Neuronal stem cell (in vitro differentiated cells): ENCODE measurements at regions not wholly inside any gene's neighbourhood (a gene's known extent, or its start where the extent isn't known, plus 50 kb on each side); places are given as distances from the start of the nearest gene placed in this dataset.

Experiments
- DNase-seq: peaks from one replicate; pipeline ENCODE4 v3.0.0-alpha.2; 2013; ENCODE audit warnings: low spot score
- H2AFZ ChIP-seq: one replicate; pipeline ENCODE4 v1.6.1; 2013; ENCODE audit warnings: mild to moderate bottlenecking, low read length, inconsistent platforms
- H2AK5ac ChIP-seq: 2 replicates; pipeline ENCODE4 v1.6.1; 2013; ENCODE audit warnings: low read depth, mild to moderate bottlenecking, inconsistent platforms, low read length, moderate library complexity, mixed read lengths
- H2BK120ac ChIP-seq: 2 replicates; pipeline ENCODE4 v1.6.1; 2013; ENCODE audit warnings: low read depth, mild to moderate bottlenecking, inconsistent platforms, low read length, moderate library complexity, mixed read lengths
- H2BK12ac ChIP-seq: one replicate; pipeline ENCODE4 v1.6.1; 2013; ENCODE audit warnings: low read length, inconsistent platforms
- H2BK15ac ChIP-seq: 2 replicates; pipeline ENCODE4 v1.6.1; 2013; ENCODE audit warnings: mild to moderate bottlenecking, low read length, inconsistent platforms, mixed read lengths
- H2BK5ac ChIP-seq: one replicate; pipeline ENCODE4 v1.6.1; 2013; ENCODE audit warnings: inconsistent platforms, mild to moderate bottlenecking, low read length, moderate library complexity
- H3K14ac ChIP-seq: one replicate; pipeline ENCODE4 v1.6.1; 2013; ENCODE audit warnings: low read length, inconsistent platforms
- H3K18ac ChIP-seq: 2 replicates; pipeline ENCODE4 v1.6.1; 2013; ENCODE audit warnings: low read length, inconsistent platforms
- H3K23ac ChIP-seq: 2 replicates; pipeline ENCODE4 v1.6.1; 2013; ENCODE audit warnings: low read depth, mild to moderate bottlenecking, mixed read lengths, low read length, inconsistent platforms; ENCODE audit not compliant: poor library complexity
- H3K27ac ChIP-seq: replicated peaks from 3 replicates; pipeline ENCODE4 v1.5.1; 2013; ENCODE audit warnings: low read length, inconsistent platforms
- H3K27me3 ChIP-seq, 3 experiments: 2 replicates each; pipeline ENCODE4 v1.6.1; 2013; ENCODE audit warnings: low read length in 3 of 3, mild to moderate bottlenecking in 2 of 3, inconsistent platforms in 1 of 3, low read depth in 1 of 3, mixed read lengths in 1 of 3, moderate library complexity in 1 of 3; ENCODE audit not compliant: control insufficient read depth in 3 of 3, insufficient read depth in 3 of 3
- H3K36me3 ChIP-seq, 2 donors: replicated peaks in 1 of 2; 2 replicates each; pipeline ENCODE4 v1.6.1; 2013; ENCODE audit warnings: low read length in 2 of 2; ENCODE audit not compliant: control insufficient read depth in 2 of 2, insufficient read depth in 2 of 2
- H3K4ac ChIP-seq: 2 replicates; pipeline ENCODE4 v1.6.1; 2013; ENCODE audit warnings: inconsistent platforms, mild to moderate bottlenecking, low read length, moderate library complexity
- H3K4me1 ChIP-seq, 2 donors: 1 replicate in 1 of 2; 2 replicates in 1 of 2; pipeline ENCODE4 v1.6.1; 2013; ENCODE audit warnings: low read length in 2 of 2, low read depth in 1 of 2; ENCODE audit not compliant: control insufficient read depth in 2 of 2, insufficient read depth in 1 of 2
- H3K4me2 ChIP-seq: one replicate; pipeline ENCODE4 v1.6.1; 2013; ENCODE audit warnings: mild to moderate bottlenecking, low read length, inconsistent platforms; ENCODE audit not compliant: insufficient read depth, poor library complexity, severe bottlenecking
- H3K4me3 ChIP-seq, 2 donors: 2 replicates each; pipeline ENCODE4 v1.5.1; 2013; ENCODE audit warnings: low read length in 2 of 2, mild to moderate bottlenecking in 2 of 2, inconsistent platforms in 1 of 2, moderate library complexity in 1 of 2
- H3K79me1 ChIP-seq: one replicate; pipeline ENCODE4 v1.6.1; 2013; ENCODE audit warnings: low read depth, mild to moderate bottlenecking, inconsistent platforms, low read length, moderate library complexity
- H3K9ac ChIP-seq: one replicate; pipeline ENCODE4 v1.6.1; 2013; ENCODE audit warnings: mild to moderate bottlenecking, low read depth, low read length, inconsistent platforms; ENCODE audit not compliant: poor library complexity
- H3K9me3 ChIP-seq, 2 donors: replicated peaks in 1 of 2; 2 replicates each; pipeline versions ENCODE3 to v1.6.1; 2013; ENCODE audit warnings: low read length in 2 of 2, mild to moderate bottlenecking in 2 of 2, inconsistent platforms in 1 of 2, low read depth in 1 of 2, mixed read lengths in 1 of 2, moderate library complexity in 1 of 2; ENCODE audit not compliant: control insufficient read depth in 2 of 2, insufficient read depth in 1 of 2
- H4K8ac ChIP-seq: one replicate; pipeline ENCODE4 v1.6.1; 2013; ENCODE audit warnings: low read depth, mild to moderate bottlenecking, inconsistent platforms, low read length, moderate library complexity
- H4K91ac ChIP-seq: one replicate; pipeline ENCODE4 v1.6.1; 2013; ENCODE audit warnings: low read length, low read depth, mild to moderate bottlenecking, inconsistent platforms; ENCODE audit not compliant: poor library complexity
- WGBS, 2 donors: extraction: QIAGEN DNeasy Blood & Tissue Kit; methylation state at CpG; one replicate each; pipeline ENCODE4 v1.1.7; 2013; ENCODE audit warnings: missing lambda C conversion rate in 2 of 2, mixed read lengths in 1 of 2; ENCODE audit not compliant: insufficient read length in 2 of 2, insufficient replicate concordance in 1 of 2; ENCODE audit errors: extremely low coverage in 2 of 2; 5-methylcytosine and 5-hydroxymethylcytosine counted together

DNA sequence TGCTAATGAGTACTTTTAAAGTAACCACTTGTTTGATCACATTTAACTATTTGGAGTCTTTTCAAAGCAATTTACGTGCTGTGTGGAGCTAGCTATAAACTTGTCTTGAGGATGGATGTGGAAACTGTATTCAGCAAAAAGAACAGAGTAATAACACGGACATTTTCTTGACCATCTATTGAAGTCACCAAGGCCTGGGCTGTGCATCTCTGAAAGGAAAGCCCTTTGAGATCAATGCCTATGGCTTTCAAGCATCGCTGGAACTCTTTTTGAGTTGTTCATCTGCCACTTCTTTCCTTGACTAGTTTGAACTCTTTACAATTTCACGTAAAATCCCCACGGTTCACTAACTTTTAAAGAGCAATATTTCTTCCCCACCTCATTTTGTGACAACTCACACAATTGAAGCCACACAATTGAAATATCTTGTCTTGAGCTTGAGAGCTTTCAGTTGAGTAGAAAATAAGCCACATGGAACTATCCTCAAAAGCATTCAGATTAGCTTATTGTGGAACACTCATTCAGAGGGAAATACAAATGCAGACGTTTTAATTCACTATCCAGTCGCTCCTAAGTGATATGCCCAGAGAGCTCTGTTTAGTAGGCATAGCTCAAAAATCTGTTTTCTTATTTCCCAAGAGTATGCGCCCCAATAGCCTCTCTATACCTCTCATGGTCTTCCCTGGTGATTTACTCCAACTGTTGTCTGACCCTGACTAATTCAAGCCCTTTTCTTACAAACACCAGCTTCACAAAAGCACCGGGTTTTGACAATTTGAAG is 134.9 kb upstream of the SLITRK2 start:
- no peak for DNase-seq
- Histone ChIP-seq H3K27ac (no peak overlapping the region), H3K79me1 (no peaks in the 10 kb centered on the region), H2AFZ (no peak overlapping the region), H3K36me3 (no peaks in the 10 kb centered on the region), H3K4ac (no peak overlapping the region), H4K8ac (no peak overlapping the region), H2BK120ac (no peak overlapping the region), H3K4me2 (no peak overlapping the region), H3K18ac (no peak overlapping the region), H2AK5ac (no peak overlapping the region), H4K91ac (no peak overlapping the region), H2BK5ac (no peak overlapping the region), H2BK15ac (no peak overlapping the region), H3K4me1 (no peaks in the 10 kb centered on the region), H3K4me3 (no peak overlapping the region), H3K9me3 (no peaks in the 10 kb centered on the region), H3K27me3 (peaks cover 0 to 2% (median 0%) of the 10 kb centered on the region in 3 experiments), H3K23ac (no peak overlapping the region), H3K9ac (no peak overlapping the region), H3K14ac (no peak overlapping the region), H2BK12ac (no peak overlapping the region)
- no CpG with 5 or more reads among the region's 9 CpGs for WGBS, 2 donors

DNA sequence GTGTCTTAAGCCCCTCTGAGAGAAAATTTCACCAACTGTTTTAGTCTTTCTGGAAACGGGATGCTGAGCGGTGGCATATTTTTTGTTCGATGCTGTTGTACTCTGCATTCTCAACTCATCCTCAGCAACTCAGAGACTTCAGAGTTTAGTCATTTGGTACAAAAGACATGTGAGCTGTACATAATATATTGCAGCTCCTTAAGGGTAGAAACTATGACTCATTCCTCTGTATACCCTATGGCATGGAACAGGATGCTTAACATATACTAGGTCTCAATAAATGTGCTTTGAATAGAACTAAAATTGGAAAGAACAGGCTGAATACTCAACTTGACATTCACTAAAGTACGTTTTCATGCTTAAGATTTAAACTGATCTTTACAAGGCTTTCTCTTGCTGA is 130.5 kb upstream of the SLITRK2 start:
- H2BK5ac ChIP-seq: no peak overlapping the region
- H2BK120ac ChIP-seq: no peak overlapping the region
- H4K91ac ChIP-seq: no peak overlapping the region
- DNase-seq: no peak
- no peak overlapping the region for H2AFZ ChIP-seq
- H4K8ac ChIP-seq: no peak overlapping the region
- H3K14ac ChIP-seq: no peak overlapping the region
- no peak overlapping the region for H3K9ac ChIP-seq
- H3K4me3 ChIP-seq: no peak overlapping the region
- H3K4me2 ChIP-seq: no peak overlapping the region
- no peaks in the 10 kb centered on the region for H3K36me3 ChIP-seq
- H2AK5ac ChIP-seq: no peak overlapping the region
- H3K9me3 ChIP-seq: no peaks in the 10 kb centered on the region
- peaks cover 0 to 2% (median 0%) of the 10 kb centered on the region in 3 experiments for H3K27me3 ChIP-seq
- no peak overlapping the region for H3K23ac ChIP-seq
- H3K79me1 ChIP-seq: no peaks in the 10 kb centered on the region
- no peaks in the 10 kb centered on the region for H3K4me1 ChIP-seq
- WGBS, 2 donors: no CpG with 5 or more reads among the region's 4 CpGs
- H3K27ac ChIP-seq: no peak overlapping the region
- H2BK15ac ChIP-seq: no peak overlapping the region
- H3K18ac ChIP-seq: no peak overlapping the region
- no peak overlapping the region for H2BK12ac ChIP-seq
- H3K4ac ChIP-seq: no peak overlapping the region

DNA sequence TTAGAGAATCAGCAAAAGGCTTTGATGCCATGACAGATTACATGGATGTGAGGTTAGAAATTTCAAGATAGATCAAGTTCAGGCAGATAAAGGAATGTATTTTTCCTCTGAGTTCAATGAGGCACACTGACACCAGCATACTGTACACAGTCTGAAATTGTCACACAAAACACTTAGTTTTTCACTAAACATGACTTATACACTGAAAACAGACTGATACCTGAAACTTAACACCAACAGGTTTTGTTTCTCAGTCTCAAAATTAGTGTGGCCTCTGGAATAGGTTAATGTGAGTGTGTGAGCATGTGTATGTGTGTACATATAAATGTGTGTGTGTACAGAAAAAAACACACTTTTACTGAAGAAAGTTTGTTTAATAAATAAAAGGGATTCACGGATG is 129.9 kb upstream of the SLITRK2 start:
- no CpG with 5 or more reads among the region's 1 CpG for WGBS, 2 donors
- Histone ChIP-seq H2BK5ac (no peak overlapping the region), H3K18ac (no peak overlapping the region), H3K27me3 (no peaks in the 10 kb centered on the region), H4K8ac (no peak overlapping the region), H3K4me2 (no peak overlapping the region), H2BK15ac (no peak overlapping the region), H3K23ac (no peak overlapping the region), H2BK12ac (no peak overlapping the region), H4K91ac (no peak overlapping the region), H2AK5ac (no peak overlapping the region), H2BK120ac (no peak overlapping the region), H3K9ac (no peak overlapping the region), H2AFZ (no peak overlapping the region), H3K36me3 (no peaks in the 10 kb centered on the region), H3K9me3 (no peaks in the 10 kb centered on the region), H3K4me1 (no peaks in the 10 kb centered on the region), H3K4me3 (no peak overlapping the region), H3K14ac (no peak overlapping the region), H3K27ac (no peak overlapping the region), H3K4ac (no peak overlapping the region), H3K79me1 (no peaks in the 10 kb centered on the region)
- no peak for DNase-seq

DNA sequence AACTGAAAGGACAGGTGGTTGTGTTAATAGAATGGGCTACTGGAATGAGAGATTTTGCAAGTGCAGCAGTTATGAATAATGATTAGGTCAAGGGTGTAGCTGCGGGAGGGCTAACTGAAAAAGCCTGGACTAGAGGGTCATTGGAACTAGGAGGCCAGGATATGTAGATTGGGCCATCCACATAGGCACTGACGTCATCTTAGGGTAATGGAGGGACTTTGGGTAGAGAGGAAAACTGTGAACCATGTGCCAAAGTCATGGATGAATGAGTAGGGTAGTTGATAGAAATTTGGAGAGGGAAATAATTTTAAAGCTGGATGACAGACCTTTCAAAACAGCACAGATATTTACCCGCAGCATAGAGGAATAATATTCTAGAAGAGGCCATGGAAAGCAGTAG is 123.6 kb upstream of the SLITRK2 start:
- H3K4me2 ChIP-seq: no peak overlapping the region
- no peaks in the 10 kb centered on the region for H3K36me3 ChIP-seq
- H3K9me3 ChIP-seq: no peaks in the 10 kb centered on the region
- no peak overlapping the region for H3K4ac ChIP-seq
- DNase-seq: no peak
- no peak overlapping the region for H3K14ac ChIP-seq
- H2AFZ ChIP-seq: no peak overlapping the region
- no peaks in the 10 kb centered on the region for H3K27me3 ChIP-seq
- H4K91ac ChIP-seq: no peak overlapping the region
- no peak overlapping the region for H2BK15ac ChIP-seq
- no peak overlapping the region for H2AK5ac ChIP-seq
- H2BK5ac ChIP-seq: no peak overlapping the region
- no peak overlapping the region for H4K8ac ChIP-seq
- no peak overlapping the region for H3K27ac ChIP-seq
- H3K4me3 ChIP-seq: no peak overlapping the region
- H3K79me1 ChIP-seq: no peaks in the 10 kb centered on the region
- H2BK12ac ChIP-seq: no peak overlapping the region
- H2BK120ac ChIP-seq: no peak overlapping the region
- H3K4me1 ChIP-seq: no peaks in the 10 kb centered on the region
- WGBS, 2 donors: no CpG with 5 or more reads among the region's 3 CpGs
- no peak overlapping the region for H3K18ac ChIP-seq
- H3K23ac ChIP-seq: no peak overlapping the region
- no peak overlapping the region for H3K9ac ChIP-seq
